HUDEP-2 (cell line): ENCODE measurements at regions not wholly inside any gene's neighbourhood (a gene's known extent, or its start where the extent isn't known, plus 50 kb on each side); places are given as distances from the start of the nearest gene placed in this dataset.

Experiments
- DNase-seq, 76 experiments: peaks; one replicate each; lab custom pipeline; 2025; ENCODE audit not compliant: unreplicated experiment in 76 of 76; lab: John Stamatoyannopoulos, UW

GRCh38 chr2:106977717-106978116, 91.8 kb upstream of the ST6GAL2 start:
- no peak for DNase-seq

DNA sequence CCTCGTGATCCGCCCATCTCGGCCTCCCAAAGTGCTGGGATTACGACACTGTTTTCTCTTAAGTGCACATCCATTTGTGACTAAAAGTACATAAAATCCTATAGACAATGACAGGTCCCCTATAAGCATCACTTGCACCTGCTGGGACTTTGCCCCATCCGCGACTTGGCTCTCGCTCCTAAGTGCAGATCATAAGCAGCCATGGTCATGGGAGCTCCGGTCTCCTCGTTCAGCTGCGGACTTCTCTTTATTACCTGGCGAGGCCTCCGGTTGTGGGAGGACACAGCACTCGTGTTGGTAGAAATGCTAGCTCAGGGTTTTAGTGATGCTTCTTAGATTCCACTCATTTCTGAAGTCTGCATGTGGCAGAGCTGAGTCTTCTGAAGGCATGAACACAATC, 92.7 kb upstream of the ST6GAL2 start:
- DNase-seq: no peak

GRCh38 chr2:106981491-106981890, 95.5 kb upstream of the ST6GAL2 start:
- no peak for DNase-seq

DNA sequence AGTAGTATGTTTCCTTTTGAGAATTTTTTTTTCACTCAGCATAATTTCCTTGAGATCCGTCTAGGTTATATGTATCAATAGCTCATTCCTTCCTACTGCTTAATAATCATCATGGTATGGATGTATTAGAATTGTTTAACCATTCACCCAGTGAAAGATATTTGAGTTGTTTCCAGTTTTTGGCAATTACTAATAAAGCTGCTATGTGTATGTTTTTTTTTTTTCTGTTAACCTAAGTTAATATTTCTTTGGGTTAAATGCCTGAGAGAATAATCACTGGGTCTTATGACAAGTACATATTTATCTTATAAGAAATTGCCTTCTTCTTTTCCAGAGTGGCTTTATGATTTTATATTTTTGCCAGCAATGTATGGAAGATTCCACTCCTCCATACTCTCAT, 96.4 kb upstream of the ST6GAL2 start:
- DNase-seq: no peak

DNA sequence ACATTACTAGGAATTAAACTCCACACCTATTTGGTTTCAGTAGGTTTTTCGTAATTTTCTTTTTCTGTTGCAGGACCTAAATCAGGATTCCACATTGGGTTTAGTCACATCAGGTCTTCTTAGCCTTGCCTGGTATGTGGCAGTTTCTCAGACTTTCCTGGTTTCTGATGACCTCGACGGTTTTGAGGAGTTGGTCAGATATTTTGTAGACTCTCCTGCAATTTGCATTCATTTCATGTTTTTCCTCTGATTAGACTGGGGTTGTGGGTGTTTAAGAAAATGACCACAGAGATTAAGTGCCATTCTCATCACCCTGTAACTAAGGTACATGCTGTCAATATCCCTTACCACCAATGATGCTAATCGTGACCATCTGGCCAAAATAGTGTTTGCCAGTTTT, 97.3 kb upstream of the ST6GAL2 start:
- no peak for DNase-seq

GRCh38 chr2:106988361-106988760, 102.4 kb upstream of the ST6GAL2 start:
- DNase-seq: no peak

DNA sequence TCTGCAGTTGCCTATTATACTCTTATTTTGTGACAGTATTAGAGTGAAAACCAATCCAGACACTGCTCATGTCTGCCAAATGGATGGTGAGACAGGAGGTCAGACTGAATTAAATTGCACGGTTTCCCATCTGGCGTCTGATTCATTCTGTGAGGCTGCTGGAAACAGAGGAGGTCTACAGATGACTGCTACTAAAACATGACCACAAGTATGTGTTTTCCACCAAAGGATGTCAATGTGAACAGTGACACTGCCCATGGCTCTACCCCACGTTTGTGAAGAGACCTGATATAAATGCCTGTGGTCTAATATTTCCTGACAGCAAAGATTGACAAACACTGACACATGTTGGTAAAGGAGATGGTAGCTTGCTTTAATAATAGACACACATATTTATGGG, 104.3 kb upstream of the ST6GAL2 start:
- no peak for DNase-seq

- DNase-seq: no peak
Measured at GRCh38 chr2:106991866-106992265, 105.9 kb upstream of the ST6GAL2 start.

DNA sequence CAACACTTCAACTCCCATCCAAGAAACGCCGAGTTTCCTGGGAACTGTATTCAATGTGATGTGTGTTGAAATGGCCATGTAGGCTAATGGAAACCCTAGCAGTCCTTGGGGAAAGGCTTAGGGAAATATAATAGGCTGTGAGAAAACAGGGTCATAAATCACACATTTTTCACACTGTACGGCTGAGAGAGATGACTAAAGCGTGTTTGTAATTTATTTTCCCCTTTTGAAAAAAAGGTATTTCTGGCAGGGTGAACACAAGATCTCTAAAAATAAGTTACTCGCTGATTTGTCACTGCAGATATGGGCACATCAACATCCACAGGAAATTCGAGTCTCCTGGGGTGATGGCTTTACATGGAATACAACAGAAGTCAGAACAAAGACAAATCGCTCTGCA, 109.6 kb upstream of the ST6GAL2 start:
- no peak for DNase-seq

- DNase-seq: no peak
Measured at GRCh38 chr2:106996171-106996769, 110.3 kb upstream of the ST6GAL2 start.

- DNase-seq: no peak
Measured at GRCh38 chr2:106997204-106997603, 111.2 kb upstream of the ST6GAL2 start.

DNA sequence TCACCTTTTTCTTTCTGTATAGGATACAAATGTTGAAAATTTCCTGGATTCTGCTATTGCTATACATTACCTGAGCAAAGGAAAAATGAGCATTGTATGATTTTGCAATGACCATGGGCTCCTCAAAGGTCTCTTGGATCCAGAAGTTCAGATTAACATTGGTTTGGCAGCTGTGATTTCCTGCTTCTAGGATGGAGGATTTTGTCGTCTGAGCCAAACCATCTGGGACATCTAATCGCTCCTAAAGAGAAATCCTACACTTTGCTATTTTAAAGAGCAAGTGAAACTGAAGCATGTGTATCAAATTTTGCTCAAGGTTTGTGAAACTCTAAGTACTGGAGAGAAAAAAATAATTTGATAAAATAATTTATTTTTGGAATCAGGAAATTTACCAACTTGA, 115.1 kb upstream of the ST6GAL2 start:
- DNase-seq: no peak

- no peak for DNase-seq
Measured at GRCh38 chr2:107001551-107001950, 115.6 kb upstream of the ST6GAL2 start.

GRCh38 chr2:107001964-107002696, 116.2 kb upstream of the ST6GAL2 start:
- DNase-seq: no peak

DNA sequence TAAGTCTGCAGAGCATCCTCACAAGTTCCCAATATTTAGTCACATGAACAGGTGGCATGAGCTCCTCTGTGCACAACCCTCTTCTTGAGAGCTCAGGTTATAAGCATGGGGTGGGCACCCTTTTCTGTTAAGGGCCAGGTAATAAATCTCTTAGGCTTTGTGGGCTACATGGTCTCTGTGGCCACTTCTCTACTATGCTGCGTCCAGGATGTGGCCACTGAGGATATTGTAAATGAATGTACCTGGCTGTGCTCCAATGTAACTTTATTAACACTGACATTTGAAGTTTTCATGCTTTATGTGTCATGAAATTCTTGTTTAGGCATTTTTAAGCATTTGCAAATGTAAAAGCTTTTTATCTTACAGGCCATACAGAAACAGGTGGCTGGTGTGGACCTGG, 116.8 kb upstream of the ST6GAL2 start:
- no peak for DNase-seq

DNA sequence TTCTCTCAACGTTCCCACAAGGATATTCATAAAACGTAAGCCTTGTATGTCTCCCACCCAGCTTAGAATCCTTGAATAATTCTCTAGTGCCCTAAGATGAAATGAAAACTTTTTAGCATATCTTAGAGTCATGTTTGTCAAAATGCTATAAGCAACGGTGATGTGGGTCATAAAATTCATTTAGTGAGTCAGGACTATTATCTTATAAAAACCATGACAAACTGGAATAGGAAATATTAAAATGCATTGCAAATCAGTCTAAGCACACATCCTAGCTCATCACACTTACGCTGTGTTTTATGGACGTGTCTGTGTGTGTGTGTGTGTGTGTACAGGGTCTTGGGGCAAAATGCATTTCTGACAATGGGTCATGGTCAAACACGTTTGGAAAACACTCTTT, 119.9 kb upstream of the ST6GAL2 start:
- DNase-seq: no peak

GRCh38 chr2:107006836-107007235, 120.9 kb upstream of the ST6GAL2 start:
- DNase-seq: no peak

GRCh38 chr2:107007927-107008326, 122.0 kb upstream of the ST6GAL2 start:
- no peak for DNase-seq

DNA sequence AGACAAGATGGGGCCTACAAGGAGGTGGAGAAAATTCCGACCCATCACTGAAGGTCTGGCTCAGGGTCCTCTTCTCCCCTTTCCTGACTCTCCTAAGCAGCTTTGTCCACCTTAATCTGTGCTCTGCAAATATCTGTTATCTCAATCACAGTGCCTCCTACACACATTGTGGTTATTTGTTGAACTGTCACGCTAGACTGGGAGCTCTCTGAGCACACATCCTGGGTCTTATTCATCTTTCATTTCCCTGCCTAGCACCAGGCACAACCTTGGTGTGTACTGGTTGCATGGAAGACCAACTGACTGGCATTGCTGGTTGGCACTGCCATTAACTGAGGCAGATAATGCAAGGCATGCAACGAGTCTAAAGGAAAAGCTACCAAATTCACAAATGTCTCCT, 122.9 kb upstream of the ST6GAL2 start:
- no peak for DNase-seq

GRCh38 chr2:107009275-107009674, 123.3 kb upstream of the ST6GAL2 start:
- DNase-seq: no peak

DNA sequence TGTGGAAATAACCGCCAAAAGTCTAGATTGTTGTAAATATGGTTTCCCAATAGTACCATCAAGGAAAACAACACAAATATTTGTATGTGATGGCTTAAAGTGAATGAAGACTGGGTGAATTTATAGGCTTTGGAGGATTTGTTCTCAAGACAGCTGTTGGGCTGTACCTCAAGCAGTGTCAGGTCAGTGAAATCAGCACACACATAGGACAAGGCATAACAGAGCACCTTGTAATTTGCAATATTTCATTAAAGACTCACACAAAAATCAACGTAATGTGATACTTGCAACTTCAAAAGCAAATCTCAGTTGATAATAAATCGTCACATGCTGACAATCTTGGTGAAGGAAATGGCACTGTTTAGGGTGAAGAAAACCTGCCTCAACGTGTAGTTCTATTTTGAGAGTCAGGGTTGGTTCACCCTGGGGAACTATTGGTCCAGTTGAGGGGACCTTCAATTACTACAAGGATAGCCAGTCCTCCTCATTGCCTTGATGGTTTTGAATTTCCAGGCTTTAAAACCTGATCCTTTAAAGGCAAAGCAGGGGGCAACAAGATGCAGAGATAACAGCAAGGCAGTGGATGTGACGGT, 126.8 kb upstream of the ST6GAL2 start:
- DNase-seq: no peak

GRCh38 chr2:107013884-107014283, 127.9 kb upstream of the ST6GAL2 start:
- DNase-seq: no peak
